Dedifferentiated amniotic fluid mesenchymal stem cell (primary cell): ENCODE measurements at regions not wholly inside any gene's neighbourhood (a gene's known extent, or its start where the extent isn't known, plus 50 kb on each side); places are given as distances from the start of the nearest gene placed in this dataset.

Experiments
- DNase-seq: peaks from one replicate; pipeline ENCODE4 v3.0.0-alpha.2; 2016; ENCODE audit errors: extremely low spot score

GRCh38 chr2:128449226-128450061, 130.8 kb upstream of the HS6ST1 start:
- no peak for DNase-seq

- no peak for DNase-seq
Measured at GRCh38 chr2:128450211-128451024, 131.8 kb upstream of the HS6ST1 start.

GRCh38 chr2:128451084-128452023, 132.7 kb upstream of the HS6ST1 start:
- no peak for DNase-seq

- DNase-seq: no peak
Measured at GRCh38 chr2:128452024-128452411, 133.3 kb upstream of the HS6ST1 start.

DNA sequence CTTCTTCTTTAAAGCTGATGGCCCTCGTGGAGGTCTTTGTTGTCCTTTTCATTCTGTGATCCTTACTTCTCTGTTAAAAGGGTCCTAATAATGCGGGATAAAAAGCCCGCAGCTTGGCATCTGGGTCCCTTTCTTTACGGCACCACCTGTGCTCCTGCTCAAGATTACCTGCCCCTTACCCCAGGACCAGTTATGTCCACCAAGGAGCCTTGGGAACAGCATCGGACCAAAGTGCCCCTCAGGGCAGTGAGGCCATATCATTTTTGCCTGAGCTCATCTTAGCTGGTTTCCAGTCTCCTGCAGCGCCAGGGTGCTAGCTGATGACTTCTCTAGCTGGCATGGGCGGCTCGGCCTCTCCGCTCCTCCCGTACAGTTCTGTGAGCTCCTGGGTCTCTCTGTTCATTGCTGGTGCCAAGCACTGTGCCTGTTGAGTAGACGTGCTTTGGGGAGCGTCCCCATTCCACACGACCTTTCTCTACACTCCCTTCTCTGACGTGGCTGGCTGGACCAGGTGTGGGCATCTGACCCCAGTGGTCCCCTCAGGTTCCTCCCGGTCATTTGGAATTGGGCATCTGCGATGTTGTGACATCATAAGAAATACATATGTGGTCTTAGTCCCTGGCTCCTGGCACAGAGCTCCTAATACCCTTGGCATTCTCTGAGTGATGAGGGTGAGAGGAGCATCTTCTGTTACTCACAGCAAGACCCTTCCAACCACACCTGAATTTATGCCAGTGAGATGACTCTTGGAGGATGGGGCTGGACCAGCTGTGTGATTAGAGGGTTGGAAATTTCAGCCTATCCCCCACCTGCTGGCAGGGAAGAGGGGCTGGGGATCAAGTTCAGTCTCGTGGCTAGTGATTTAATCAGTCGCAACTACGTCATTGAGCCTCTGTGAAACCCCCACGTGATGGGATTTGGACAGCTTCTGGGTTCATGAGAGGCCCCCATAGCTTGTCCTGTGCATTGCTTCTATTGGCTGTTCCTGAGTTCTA, 134.2 kb upstream of the HS6ST1 start:
- DNase-seq: no peak

DNA sequence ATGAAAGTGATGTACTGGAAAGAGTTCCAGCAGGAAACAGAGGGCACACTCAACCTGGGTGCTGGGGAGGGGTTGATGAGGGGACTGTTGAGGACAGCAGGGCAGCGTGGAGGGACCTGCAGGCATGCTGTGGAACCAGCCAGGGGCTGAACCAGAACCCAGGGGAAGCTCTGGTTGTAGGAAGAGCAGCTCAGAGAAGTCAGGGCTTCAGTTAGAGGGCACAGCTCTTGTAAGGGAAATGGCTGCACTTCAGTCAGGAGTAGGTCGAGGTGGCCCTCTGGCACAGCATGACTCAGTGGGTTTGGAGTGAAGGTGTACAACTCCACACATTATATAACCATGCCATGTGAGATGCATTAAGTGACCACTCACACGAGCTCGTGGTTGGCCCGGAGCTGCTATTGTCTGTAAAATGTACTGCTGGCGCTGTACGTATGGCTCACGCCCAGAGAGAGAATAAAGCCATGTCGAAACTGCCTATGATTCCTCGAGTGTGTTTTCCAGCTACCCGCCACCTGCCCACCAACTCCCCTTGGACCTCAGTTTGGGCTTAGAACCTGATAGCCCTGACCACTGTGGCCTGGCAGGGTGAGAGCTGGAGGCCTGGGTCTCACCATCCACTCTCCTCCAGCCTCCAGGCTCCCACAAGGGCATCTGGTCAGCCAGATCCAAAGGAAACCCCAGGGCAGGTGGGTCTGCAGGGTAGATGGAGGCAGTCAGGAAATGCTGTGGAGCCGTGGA, 136.5 kb upstream of the HS6ST1 start:
- no peak for DNase-seq

DNA sequence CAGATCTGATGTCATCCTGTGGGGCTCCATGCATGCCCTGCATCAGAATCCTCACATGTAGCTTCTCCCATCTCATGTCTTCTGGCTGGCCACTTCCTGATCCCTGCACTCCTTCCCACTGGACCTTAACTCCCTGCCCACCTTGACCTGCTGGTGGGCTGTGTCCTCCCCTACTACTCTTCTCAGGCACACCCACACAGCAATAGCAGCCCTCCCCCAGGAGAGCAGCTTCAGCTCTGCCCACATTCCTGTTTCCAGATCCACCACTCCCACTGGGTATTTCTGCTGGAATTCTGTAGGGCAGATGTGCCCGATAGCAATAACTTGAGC, 137.0 kb upstream of the HS6ST1 start:
- DNase-seq: no peak

GRCh38 chr2:128456281-128456680, 137.6 kb upstream of the HS6ST1 start:
- DNase-seq: no peak

DNA sequence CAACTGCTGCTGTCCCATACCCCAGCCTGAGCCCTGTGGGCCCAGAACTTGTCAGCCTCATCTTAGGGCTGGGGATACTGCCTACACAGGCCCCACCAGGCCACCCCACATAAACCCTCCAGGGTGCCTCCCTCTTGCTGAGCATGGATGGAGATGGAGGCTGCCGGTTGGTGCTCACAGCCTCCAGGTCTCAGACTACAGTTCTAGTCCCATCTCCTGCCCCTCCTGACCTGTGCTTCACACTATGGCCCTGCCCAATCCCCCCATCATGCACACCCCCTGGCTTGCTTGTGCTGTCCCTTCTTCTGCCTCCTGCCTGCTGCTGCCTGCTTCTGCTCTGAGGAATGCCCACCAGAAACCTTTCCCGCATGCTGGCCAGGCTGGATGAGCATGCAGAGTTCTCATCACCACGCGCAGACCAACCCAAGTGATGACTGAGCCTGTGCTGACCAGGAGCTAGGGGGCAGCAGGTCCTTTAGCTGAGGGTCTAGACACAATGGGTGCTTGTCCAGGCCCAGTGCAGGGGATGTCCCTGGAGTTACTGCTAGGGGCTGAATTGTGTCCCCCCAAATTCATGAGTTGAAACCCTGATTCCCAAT, 138.4 kb upstream of the HS6ST1 start:
- no peak for DNase-seq

DNA sequence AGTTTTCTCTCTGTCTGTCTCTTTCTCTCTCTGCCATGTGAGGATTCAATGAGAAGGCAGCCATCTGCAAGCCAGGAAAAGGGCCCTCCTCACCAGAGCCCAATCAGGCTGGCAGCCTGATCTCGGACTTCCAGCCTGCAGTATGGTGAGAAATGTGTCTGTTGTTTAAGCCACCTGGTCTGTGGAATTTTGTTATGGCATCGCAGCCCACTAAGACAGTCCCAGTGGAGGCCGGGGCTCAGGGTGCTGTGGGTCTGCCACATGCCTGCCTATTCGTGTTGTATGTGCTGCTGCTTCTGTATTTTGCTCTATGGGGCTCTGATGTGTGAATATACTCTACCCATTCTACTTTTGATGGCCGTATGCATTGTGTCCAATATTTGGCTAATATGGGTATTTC, 139.0 kb upstream of the HS6ST1 start:
- DNase-seq: no peak

GRCh38 chr2:128458505-128458904, 139.8 kb upstream of the HS6ST1 start:
- no peak for DNase-seq

GRCh38 chr2:128464456-128464855, 145.8 kb upstream of the HS6ST1 start:
- DNase-seq: no peak

DNA sequence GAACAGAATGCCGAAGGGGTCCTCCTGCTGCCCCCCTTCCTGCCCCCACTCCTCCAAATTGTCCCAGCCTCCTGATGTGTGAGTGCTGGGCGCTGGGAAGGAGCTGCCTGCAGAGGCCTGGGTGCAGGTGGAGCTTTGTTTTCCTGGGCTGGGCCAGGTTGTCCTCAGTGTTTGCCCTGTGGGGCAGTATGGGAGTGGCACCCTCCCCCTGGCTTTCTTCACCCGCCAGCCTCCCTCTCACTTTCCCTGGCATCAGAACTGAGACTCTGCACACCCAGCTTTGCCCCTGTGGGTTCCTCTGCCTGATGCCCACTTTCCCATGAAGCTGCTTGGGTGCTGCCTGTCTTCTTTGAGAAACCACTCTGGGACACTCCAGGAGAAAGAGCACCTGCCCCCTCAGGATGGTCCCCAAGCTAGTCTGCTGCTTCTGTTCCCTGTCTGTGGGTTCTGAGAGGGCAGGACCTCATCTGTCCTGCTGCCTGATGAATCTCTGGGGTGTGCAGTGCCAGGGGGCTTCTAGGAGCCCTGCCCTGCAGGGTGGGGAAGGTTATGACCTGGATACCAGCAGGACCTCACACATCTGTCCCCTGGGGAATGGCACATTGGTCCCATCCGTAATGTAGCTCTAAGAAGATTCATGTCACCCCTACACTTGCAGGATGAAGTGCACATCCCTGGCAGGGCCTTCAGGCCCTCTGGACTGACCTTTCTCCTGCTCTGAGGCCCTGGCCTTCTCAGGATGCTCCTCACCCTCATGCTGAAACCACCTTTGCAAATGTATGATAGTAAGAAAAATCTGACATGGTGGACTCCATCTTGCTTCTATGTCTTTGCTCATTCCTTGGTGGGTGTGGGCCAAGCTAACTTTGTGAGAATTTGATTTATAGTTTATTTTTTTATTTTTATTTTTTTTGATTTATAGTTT, 146.8 kb upstream of the HS6ST1 start:
- no peak for DNase-seq

DNA sequence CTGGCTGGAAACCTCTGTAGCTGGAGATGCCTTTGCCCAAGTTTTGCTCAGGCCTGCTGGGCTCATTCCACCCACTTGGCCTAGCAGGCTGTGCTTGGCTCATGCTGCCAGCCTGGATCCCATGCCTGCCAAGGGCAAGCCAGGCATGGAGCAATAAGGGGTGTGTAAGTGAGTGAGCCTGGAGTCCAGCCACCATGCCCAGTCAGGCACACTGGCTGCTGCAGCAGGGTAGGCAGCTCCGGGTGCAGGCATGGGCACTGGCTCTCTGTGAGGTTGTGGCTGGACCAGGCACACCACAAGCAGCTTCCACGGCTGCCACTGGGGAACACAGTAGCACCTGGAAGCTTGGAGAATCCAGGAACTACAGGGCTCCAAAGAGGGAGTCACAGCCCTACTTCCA, 147.7 kb upstream of the HS6ST1 start:
- no peak for DNase-seq

- DNase-seq: no peak
Measured at GRCh38 chr2:128466776-128467175, 148.1 kb upstream of the HS6ST1 start.

DNA sequence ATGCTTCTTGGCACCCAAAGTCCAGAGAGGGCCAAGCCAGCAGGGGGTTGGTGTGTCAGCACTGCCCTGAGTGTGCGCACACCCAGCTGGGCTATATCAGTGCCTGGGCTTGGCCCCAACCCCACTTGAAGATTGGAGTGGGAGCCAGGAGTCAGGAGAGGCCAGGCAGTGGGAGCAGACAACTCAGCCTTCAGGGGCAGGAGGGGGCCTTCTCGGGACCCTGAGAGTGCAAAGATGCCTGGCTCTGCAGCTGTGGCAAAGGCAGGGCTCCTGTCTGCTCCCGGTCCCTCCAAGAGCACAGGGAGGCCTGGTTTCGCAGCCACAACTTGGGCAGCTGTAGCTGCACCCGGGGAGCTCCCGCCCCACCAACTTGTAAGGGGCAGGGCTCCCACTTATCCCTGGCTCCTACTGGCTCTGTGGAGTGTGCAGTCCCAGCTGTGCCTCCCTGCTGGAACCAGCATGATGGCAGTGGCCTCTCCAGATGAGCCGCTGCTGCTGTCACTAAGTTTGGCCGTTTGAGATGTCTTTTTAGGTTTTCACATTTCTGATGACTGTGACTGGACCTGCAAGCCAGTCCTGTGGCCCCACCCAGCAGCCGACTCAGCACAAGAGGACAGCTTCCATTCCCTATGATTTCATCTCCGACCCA, 148.8 kb upstream of the HS6ST1 start:
- DNase-seq: no peak

- DNase-seq: no peak
Measured at GRCh38 chr2:128468186-128468920, 149.7 kb upstream of the HS6ST1 start.
